ENCODE measurements at regions not wholly inside any gene's neighbourhood (a gene's known extent, or its start where the extent isn't known, plus 50 kb on each side); places are given as distances from the start of the nearest gene placed in this dataset.

DNA sequence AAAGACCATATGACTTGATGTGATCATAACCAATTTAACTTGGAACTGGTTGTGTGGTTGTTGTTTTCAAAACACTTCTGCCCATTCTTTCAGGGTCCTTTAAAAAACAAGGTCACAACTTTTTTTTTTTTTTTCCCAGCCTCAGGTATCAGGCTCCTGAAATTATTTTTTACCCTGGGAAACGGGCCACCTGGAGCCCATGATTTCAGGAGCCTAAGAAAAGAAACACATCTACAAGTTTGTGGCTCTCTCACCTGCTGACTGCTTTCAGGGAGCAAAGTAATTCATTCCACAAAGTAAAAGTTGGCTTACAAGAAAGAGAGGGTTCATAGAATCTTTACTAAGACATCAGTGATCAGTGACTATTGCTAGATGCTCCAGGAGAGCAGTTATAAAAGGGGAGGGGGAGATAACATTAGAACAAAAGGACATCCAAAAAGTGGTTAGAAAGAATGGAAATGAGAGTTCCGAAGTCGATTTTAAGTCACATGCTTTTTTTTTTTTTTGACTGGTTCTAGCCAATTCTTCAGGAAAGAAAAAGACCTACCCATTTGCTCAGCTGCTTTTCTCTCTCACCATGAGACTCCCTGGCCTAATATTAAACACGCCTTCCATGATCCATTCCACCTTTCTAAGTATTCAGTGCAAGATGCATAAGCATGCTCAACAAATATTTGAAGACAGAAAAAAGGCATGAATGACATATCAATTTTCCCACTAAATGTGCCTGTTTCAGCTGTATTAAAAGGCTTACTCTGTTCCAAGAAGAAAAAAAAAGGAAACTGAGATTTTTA lies 267.3 kb downstream of the LRATD1 start:
- Histone ChIP-seq H3K27ac (ENCODE audit: low read depth, low read length) (no peak overlapping the region), H3K79me2 (ENCODE audit: control insufficient read depth, low read length) (no peaks in the 10 kb centered on the region), H3K4me2 (ENCODE audit: low read length) (no peak overlapping the region), H4K20me1 (ENCODE audit: control insufficient read depth, insufficient read depth, low read depth, low read length) (no peaks in the 10 kb centered on the region), H3K9me3 (ENCODE audit: control insufficient read depth, insufficient read depth, low read length) (no peaks in the 10 kb centered on the region), H3K4me3 (ENCODE audit: low read length) (no peak overlapping the region), H3K27me3 (ENCODE audit: control insufficient read depth, low read length) (peaks cover 2% of the 10 kb centered on the region; the same call in 1 of the 2 replicates), H3K9me2 (replicated peaks; ENCODE audit: control insufficient read depth, low read length) (no peaks in the 10 kb centered on the region), H3K36me3 (ENCODE audit: control insufficient read depth, low read length) (no peaks in the 10 kb centered on the region), H3F3A (ENCODE audit: control insufficient read depth, insufficient read depth) (no peaks in the 10 kb centered on the region), H3K4me1 (ENCODE audit: control insufficient read depth, low read length) (no peaks in the 10 kb centered on the region)
- no peak for TF ChIP-seq EZH2phosphoT487 (IDR thresholded peaks at IDR 0.05; ENCODE audit: borderline replicate concordance, low read length)
- TF ChIP-seq, protein P1, sequence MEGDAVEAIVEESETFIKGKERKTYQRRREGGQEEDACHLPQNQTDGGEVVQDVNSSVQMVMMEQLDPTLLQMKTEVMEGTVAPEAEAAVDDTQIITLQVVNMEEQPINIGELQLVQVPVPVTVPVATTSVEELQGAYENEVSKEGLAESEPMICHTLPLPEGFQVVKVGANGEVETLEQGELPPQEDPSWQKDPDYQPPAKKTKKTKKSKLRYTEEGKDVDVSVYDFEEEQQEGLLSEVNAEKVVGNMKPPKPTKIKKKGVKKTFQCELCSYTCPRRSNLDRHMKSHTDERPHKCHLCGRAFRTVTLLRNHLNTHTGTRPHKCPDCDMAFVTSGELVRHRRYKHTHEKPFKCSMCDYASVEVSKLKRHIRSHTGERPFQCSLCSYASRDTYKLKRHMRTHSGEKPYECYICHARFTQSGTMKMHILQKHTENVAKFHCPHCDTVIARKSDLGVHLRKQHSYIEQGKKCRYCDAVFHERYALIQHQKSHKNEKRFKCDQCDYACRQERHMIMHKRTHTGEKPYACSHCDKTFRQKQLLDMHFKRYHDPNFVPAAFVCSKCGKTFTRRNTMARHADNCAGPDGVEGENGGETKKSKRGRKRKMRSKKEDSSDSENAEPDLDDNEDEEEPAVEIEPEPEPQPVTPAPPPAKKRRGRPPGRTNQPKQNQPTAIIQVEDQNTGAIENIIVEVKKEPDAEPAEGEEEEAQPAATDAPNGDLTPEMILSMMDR (IDR thresholded peaks at IDR 0.05; ENCODE audit: low read depth, low read length, poor library complexity, severe bottlenecking): no peak

DNA sequence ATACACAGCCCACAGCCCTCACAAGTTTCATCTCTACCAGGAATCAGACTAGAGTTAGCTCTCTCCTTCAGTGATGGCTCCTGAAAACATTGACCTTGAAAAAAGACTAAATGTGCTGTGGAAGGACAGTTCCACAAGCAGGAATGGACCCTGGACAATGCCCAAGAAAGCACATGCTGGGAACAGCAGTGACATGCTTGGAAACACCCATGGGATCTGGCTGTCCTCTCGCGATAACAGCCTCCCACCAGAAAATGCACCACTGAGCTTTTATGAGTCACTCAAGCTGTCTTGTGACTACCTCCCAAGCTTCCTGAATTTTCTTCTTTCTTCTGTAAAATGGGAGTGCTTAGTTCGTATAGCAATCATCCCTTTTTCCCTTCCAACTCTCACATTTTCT lies 269.2 kb downstream of the LRATD1 start:
- Histone ChIP-seq H3K36me3 (ENCODE audit: control insufficient read depth, low read length) (no peaks in the 10 kb centered on the region), H3F3A (ENCODE audit: control insufficient read depth, insufficient read depth) (no peaks in the 10 kb centered on the region), H3K4me2 (ENCODE audit: low read length) (no peak overlapping the region), H3K9me3 (ENCODE audit: control insufficient read depth, insufficient read depth, low read length) (no peaks in the 10 kb centered on the region), H3K79me2 (ENCODE audit: control insufficient read depth, low read length) (no peaks in the 10 kb centered on the region), H3K4me1 (ENCODE audit: control insufficient read depth, low read length) (no peaks in the 10 kb centered on the region), H3K4me3 (ENCODE audit: low read length) (no peak overlapping the region), H3K27me3 (ENCODE audit: control insufficient read depth, low read length) (peaks cover 2% of the 10 kb centered on the region; the same call in 1 of the 2 replicates), H3K9me2 (replicated peaks; ENCODE audit: control insufficient read depth, low read length) (no peaks in the 10 kb centered on the region), H3K27ac (ENCODE audit: low read depth, low read length) (no peak overlapping the region), H4K20me1 (ENCODE audit: control insufficient read depth, insufficient read depth, low read depth, low read length) (no peaks in the 10 kb centered on the region)
- no peak for TF ChIP-seq EZH2phosphoT487 (IDR thresholded peaks at IDR 0.05; ENCODE audit: borderline replicate concordance, low read length)
- TF ChIP-seq, protein P1 (IDR thresholded peaks at IDR 0.05; ENCODE audit: low read depth, low read length, poor library complexity, severe bottlenecking): no peak

DNA sequence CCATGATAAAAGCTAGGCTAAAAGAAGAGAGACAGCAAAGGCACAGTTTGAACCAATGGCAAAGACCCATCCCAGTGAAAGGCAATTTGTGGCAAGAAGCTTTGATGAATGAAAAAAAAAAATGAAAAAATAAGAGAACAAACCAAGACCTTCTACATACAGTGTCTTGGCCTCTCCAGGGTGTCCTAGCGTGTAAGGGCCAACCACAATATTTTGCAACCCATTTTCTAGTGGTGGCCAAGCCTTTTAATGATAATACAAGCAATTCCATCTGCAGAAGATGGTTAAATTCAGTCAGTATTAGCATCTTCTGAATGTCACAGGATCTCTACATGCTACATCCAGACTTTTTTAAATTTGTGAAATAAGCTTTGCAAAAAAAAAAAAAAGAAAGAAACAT lies 270.4 kb downstream of the LRATD1 start:
- H3K9me3 ChIP-seq (ENCODE audit: control insufficient read depth, insufficient read depth, low read length): no peaks in the 10 kb centered on the region
- no peak overlapping the region for H3K4me2 ChIP-seq (ENCODE audit: low read length)
- H3K79me2 ChIP-seq (ENCODE audit: control insufficient read depth, low read length): no peaks in the 10 kb centered on the region
- H3K27ac ChIP-seq (ENCODE audit: low read depth, low read length): no peak overlapping the region
- H3F3A ChIP-seq (ENCODE audit: control insufficient read depth, insufficient read depth): no peaks in the 10 kb centered on the region
- no peaks in the 10 kb centered on the region for H4K20me1 ChIP-seq (ENCODE audit: control insufficient read depth, insufficient read depth, low read depth, low read length)
- no peaks in the 10 kb centered on the region for H3K4me1 ChIP-seq (ENCODE audit: control insufficient read depth, low read length)
- no peaks in the 10 kb centered on the region for H3K9me2 ChIP-seq (replicated peaks; ENCODE audit: control insufficient read depth, low read length)
- peaks cover 2% of the 10 kb centered on the region; the same call in 1 of the 2 replicates for H3K27me3 ChIP-seq (ENCODE audit: control insufficient read depth, low read length)
- H3K4me3 ChIP-seq (ENCODE audit: low read length): no peak overlapping the region
- no peaks in the 10 kb centered on the region for H3K36me3 ChIP-seq (ENCODE audit: control insufficient read depth, low read length)
- no peak for TF ChIP-seq EZH2phosphoT487 (IDR thresholded peaks at IDR 0.05; ENCODE audit: borderline replicate concordance, low read length)
- TF ChIP-seq, protein P1 (IDR thresholded peaks at IDR 0.05; ENCODE audit: low read depth, low read length, poor library complexity, severe bottlenecking): no peak

All from DOHH2 (cell line).